GM21447 (cell line): ENCODE measurements at regions not wholly inside any gene's neighbourhood (a gene's known extent, or its start where the extent isn't known, plus 50 kb on each side); places are given as distances from the start of the nearest gene placed in this dataset.

Experiments
- ATAC-seq: cut with Tn5 transposase; IDR thresholded peaks from one replicate; pipeline ENCODE4 v1.9.1; 2021; ENCODE audit not compliant: unreplicated experiment

DNA sequence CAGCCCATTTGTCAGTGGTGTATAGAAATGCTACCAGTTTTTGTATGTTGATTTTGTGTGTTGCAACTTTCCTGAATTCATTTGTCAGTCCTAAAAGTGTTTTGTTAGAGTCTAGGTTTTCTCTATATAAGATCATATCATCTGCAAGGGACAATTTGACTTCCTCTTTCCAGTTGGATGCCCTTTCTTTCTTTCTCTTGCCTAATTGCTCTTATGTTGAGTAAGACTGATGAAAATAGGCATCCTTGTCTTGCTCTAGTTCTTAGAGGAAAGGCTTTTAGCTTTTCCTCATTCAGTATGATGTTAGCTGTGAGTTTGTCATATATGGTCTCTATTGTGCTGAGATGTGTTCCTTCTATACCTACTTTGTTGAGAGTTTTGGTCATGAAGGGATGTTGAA lies 161.7 kb upstream of the TPK1 start:
- no peak for ATAC-seq

- no peak for ATAC-seq
Observed at GRCh38 chr7:144995495-144995894, 159.6 kb upstream of the TPK1 start.

- ATAC-seq = no peak
Observed at GRCh38 chr7:144991041-144991440, 155.2 kb upstream of the TPK1 start.

- no peak for ATAC-seq
Observed at GRCh38 chr7:144987686-144988085, 151.8 kb upstream of the TPK1 start.

GRCh38 chr7:144982133-144982532 lies 146.3 kb upstream of the TPK1 start:
- ATAC-seq = no peak

DNA sequence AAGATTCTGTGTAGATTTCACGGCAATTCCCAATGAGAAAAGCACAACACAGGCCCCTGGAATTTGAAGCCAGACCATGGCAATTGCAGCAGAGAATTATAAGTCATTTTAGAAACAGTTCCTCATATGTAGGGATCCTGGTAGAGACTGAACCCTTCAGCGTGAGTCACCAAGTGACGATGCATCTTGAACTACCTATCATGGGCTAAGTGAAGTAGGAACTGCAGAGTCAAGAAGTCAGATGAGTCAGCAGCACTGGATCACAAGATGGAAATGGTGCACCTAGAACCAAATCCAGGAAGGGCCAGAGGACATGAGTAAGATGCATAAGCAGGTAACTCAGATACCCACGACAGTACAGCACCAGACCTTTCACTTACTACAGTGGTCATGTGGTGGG lies 140.0 kb upstream of the TPK1 start:
- no peak for ATAC-seq

- no peak for ATAC-seq
Observed at GRCh38 chr7:144969787-144970186, 133.9 kb upstream of the TPK1 start.

- ATAC-seq = no peak
Observed at GRCh38 chr7:144960763-144961162, 124.9 kb upstream of the TPK1 start.

DNA sequence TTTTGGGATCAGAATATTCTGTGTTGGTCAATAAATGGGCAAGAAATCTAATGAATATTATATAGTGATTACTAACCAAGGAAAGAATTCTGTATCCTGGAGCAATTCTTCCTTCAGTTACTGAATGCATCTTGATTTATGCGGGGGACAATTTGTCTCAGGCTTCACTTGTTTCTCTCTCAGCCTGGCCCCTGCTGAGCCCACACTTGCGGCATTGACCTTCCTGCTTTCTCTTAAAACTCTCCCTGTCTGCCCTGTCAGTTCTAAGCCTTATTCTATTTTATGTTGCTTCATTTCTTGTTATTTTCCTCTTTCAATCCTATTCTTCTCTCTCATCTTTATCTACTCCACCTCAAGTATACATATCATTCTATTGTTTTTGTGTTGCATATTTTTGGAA lies 122.1 kb upstream of the TPK1 start:
- ATAC-seq = no peak

- no peak for ATAC-seq
Observed at GRCh38 chr7:144955422-144955821, 119.6 kb upstream of the TPK1 start.

DNA sequence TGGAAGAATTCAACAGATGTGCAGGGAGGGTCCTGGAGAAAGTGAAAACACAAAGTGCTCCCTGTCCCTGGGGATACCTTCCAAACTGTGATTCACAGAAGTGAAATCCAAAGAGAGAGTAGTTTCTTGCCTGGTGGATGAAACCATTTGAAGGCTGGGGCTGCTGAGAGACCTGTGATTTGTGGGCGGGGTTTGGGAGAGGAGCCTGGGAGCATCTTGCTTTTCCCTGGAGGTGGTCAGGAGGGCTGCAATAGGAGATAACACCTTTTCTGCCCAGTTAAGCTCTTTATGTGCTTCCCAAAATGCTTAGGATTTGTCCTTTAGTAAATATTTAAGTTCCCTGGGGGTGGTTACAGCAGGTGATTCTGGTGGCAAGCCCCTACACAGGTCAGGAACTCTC lies 105.3 kb upstream of the TPK1 start:
- ATAC-seq = no peak

DNA sequence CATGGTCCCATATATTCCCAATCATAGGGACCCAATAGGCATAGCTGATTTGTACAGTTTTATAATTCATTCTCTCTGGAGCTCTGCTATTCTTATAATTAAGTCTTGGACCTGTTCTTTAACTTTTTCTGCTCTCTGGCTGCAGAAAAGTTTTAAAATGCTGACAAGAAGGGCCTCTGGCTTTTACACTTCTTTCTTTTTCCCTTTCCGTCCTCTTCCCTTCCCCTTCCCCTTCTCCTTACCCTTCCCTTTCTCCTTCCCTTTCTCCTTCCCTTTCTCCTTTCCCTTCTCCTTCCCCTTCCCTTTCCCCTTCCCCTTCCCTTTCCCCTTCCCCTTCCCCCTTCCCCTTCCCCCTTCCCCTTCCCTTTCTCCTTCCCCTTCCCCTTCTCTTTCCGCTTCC lies 101.3 kb upstream of the TPK1 start:
- no peak for ATAC-seq

DNA sequence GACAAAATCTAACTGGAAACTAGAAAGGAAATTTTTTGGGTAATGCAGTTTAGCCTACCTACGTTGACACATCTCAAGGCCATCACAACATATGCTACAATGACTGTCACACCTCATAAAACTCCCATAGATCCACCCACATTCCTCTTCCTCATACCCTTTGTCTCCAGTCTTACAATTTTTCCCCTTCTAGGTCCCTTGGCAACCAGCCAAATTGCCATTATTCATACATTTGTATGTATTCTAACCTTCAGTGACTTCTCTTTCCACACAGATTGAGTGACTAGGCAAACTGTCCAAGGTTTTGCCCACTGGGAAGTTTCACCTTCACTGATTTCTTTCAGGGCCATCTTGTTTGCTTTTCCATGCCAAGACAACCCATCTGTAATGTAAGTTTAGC lies 100.5 kb upstream of the TPK1 start:
- ATAC-seq = no peak

DNA sequence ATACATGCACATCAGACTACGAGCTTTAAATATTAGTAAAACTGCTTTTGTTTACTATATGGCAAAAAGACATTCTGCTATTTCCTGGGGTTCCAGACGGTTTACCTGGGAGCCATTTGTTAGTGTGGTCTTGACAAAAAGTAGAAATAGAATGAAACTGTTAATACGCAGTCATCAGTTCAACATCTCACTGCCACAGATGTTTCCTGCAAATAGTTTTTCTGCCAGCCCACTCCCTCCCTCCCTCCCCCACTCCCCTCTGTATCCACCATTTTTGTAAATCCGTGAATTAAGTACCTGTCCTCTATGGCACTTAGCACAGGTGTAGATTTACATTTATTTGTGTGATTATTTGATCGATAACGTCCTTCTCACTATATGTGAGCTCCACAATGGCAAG lies 74.6 kb upstream of the TPK1 start:
- no peak for ATAC-seq

- no peak for ATAC-seq
Observed at GRCh38 chr7:144908943-144909556, 73.2 kb upstream of the TPK1 start.

DNA sequence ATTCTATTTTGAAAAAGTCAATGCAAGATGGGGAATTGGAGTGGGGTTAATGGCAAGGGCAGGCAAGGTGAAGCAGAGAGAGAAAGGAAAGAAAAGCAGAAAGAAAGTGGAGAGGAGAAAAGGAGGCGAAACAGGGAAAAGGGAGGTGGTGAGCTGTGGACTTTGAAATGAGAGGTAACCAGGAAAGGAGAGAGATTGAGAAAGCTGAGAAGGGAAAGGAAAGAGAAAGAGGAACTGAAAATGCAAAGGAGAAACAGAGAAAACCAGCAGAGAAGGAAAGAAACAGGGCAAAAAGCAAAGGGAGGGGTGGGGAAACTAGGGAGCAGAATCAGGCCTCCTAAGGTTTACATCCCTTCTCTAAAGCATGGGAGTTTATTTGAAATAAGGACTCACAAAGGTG lies 72.5 kb upstream of the TPK1 start:
- peak; percentile 43 for ATAC-seq

- peak; percentile 70 for ATAC-seq
Observed at GRCh38 chr7:144907577-144907976, 71.7 kb upstream of the TPK1 start.

DNA sequence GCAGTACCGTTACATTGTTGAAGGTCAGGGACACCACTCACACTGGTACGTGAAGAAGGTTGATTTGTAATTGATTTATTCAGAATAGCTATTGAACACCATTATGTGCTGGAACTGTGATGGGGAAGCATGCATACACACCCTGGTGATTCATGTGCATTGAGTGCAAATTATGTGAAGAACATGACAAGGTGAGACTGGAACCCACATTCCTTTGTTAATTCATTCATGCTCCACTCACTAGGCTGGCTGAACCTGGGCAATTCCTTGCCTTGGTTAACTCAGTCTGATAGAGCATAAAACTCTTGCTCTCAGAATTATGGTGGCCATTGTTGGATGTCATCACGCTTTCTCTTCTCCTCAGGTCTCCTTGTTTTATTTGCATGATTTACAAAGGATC lies 67.3 kb upstream of the TPK1 start:
- ATAC-seq = no peak

- no peak for ATAC-seq
Observed at GRCh38 chr7:144892761-144893160, 56.9 kb upstream of the TPK1 start.
